ENCODE measurements at regions not wholly inside any gene's neighbourhood (a gene's known extent, or its start where the extent isn't known, plus 50 kb on each side); places are given as distances from the start of the nearest gene placed in this dataset.

- peak; percentile 79 to 92 (median 86) for DNase-seq
Observed at GRCh38 chr17:74089869-74090464, 113.5 kb upstream of the RPL38 start.

- no peak for DNase-seq
Observed at GRCh38 chr17:74094651-74095050, 108.8 kb upstream of the RPL38 start.

- no peak for DNase-seq
Observed at GRCh38 chr17:74096456-74096855, 107.0 kb upstream of the RPL38 start.

- no peak for DNase-seq
Observed at GRCh38 chr17:74097450-74098135, 105.9 kb upstream of the RPL38 start.

- DNase-seq: no peak
Observed at GRCh38 chr17:74098136-74099024, 105.1 kb upstream of the RPL38 start.

- no peak for DNase-seq
Observed at GRCh38 chr17:74099442-74100340, 103.8 kb upstream of the RPL38 start.

GRCh38 chr17:74104921-74105320, 98.6 kb upstream of the RPL38 start:
- no peak for DNase-seq

GRCh38 chr17:74107107-74107506, 96.4 kb upstream of the RPL38 start:
- DNase-seq: no peak

- no peak for DNase-seq
Observed at GRCh38 chr17:74108126-74108705, 95.3 kb upstream of the RPL38 start.

GRCh38 chr17:74110467-74110866, 93.0 kb upstream of the RPL38 start:
- DNase-seq: no peak

- DNase-seq: no peak
Observed at GRCh38 chr17:74113326-74113725, 90.2 kb upstream of the RPL38 start.

GRCh38 chr17:74113952-74114351, 89.5 kb upstream of the RPL38 start:
- no peak for DNase-seq

- DNase-seq: no peak
Observed at GRCh38 chr17:74114881-74115470, 88.5 kb upstream of the RPL38 start.

- DNase-seq: no peak
Observed at GRCh38 chr17:74115586-74115985, 87.9 kb upstream of the RPL38 start.

- no peak for DNase-seq
Observed at GRCh38 chr17:74116087-74116717, 87.3 kb upstream of the RPL38 start.

- no peak for DNase-seq
Observed at GRCh38 chr17:74117087-74117698, 86.3 kb upstream of the RPL38 start.

- no peak for DNase-seq
Observed at GRCh38 chr17:74117999-74118421, 85.5 kb upstream of the RPL38 start.

GRCh38 chr17:74118504-74118903, 85.0 kb upstream of the RPL38 start:
- DNase-seq: peak; percentile 12 to 20 (median 16)

- no peak for DNase-seq
Observed at GRCh38 chr17:74119049-74119580, 84.4 kb upstream of the RPL38 start.

- no peak for DNase-seq
Observed at GRCh38 chr17:74119965-74120364, 83.5 kb upstream of the RPL38 start.

- DNase-seq: peak; percentile 18 to 20 (median 19)
Observed at GRCh38 chr17:74123350-74123749, 80.1 kb upstream of the RPL38 start.

Data from suppressor macrophage treated with lipopolysaccharide for 1 hour (primary cell).